Peyer's patch (tissue), 4 donors: ENCODE measurements at regions not wholly inside any gene's neighbourhood (a gene's known extent, or its start where the extent isn't known, plus 50 kb on each side); places are given as distances from the start of the nearest gene placed in this dataset.

Experiments
- DNase-seq, 3 donors: peaks; one replicate each; pipeline ENCODE4 v3.0.0-alpha.2; 2017 to 2019
- H3K27ac ChIP-seq, 4 donors: fragments of 200-600 bp; sonication (generic); one replicate each; pipeline ENCODE4 v1.5.1; 2016 to 2019
- H3K27me3 ChIP-seq, 2 donors: fragments of 200-600 bp; sonication (generic); one replicate each; pipeline ENCODE4 v1.5.1; 2019
- H3K36me3 ChIP-seq, 3 donors: fragments of 200-600 bp; sonication (generic); one replicate each; pipeline ENCODE4 v1.5.1; 2016 to 2019
- H3K4me1 ChIP-seq, 4 donors: fragments of 200-600 bp; sonication (generic); one replicate each; pipeline ENCODE4 v1.5.1; 2016 to 2019
- H3K4me3 ChIP-seq, 4 donors: fragments of 200-600 bp; sonication (generic); 1 replicate in 3 of 4; 2 replicates in 1 of 4; pipeline ENCODE4 v1.5.1; 2016 to 2019; ENCODE audit warnings: mild to moderate bottlenecking in 1 of 4
- H3K9me3 ChIP-seq, 4 donors: fragments of 200-600 bp; sonication (generic); one replicate each; pipeline ENCODE4 v1.5.1; 2016 to 2019; ENCODE audit warnings: mild to moderate bottlenecking in 1 of 4
- CTCF ChIP-seq, 6 experiments: fragments of 450-650 bp in 4 of 6; fragments of 200-600 bp in 2 of 6; sonication (generic) in 1 of 6; IDR thresholded peaks; one replicate each; pipeline ENCODE4 v1.5.1; 2017 to 2019; ENCODE audit warnings: antibody characterized with exemption in 6 of 6, mild to moderate bottlenecking in 3 of 6, moderate library complexity in 1 of 6
- POLR2A ChIP-seq, 2 donors: fragments of 450-650 bp; IDR thresholded peaks; one replicate each; pipeline ENCODE4 v1.5.1; 2017; ENCODE audit warnings: antibody characterized with exemption in 2 of 2, mild to moderate bottlenecking in 2 of 2, moderate library complexity in 2 of 2
- small RNA-seq, 2 donors: library from RNA; depleted of rRNA; stranded (forward); fragments of <200 nt; gene quantifications; one replicate each; pipeline ENCODE3, GENCODE V24; 2016

- DNase-seq = no peak
- peaks cover 0 to 10% (median 0%) of the 10 kb centered on the region in 4 donors for H3K4me1 ChIP-seq
- H3K9me3 ChIP-seq = no peaks in the 10 kb centered on the region
- H3K27ac ChIP-seq = no peak overlapping the region
- H3K36me3 ChIP-seq = no peaks in the 10 kb centered on the region
- no peak overlapping the region for H3K4me3 ChIP-seq
- H3K27me3 ChIP-seq = no peaks in the 10 kb centered on the region
- TF ChIP-seq POLR2A (IDR thresholded peaks at IDR 0.05) (no peak), CTCF (IDR thresholded peaks at IDR 0.05) (no peak)
Observed at GRCh38 chr13:31978021-31978420, 53.6 kb upstream of the FRY start.

GRCh38 chr13:31980830-31981229 is 50.7 kb upstream of the FRY start:
- TF ChIP-seq POLR2A (IDR thresholded peaks at IDR 0.05) (no peak), CTCF (IDR thresholded peaks at IDR 0.05) (no peak)
- Histone ChIP-seq H3K4me1 (peaks cover 0 to 10% (median 0%) of the 10 kb centered on the region in 4 donors), H3K4me3 (no peak overlapping the region), H3K27me3 (no peaks in the 10 kb centered on the region), H3K27ac (no peak overlapping the region), H3K9me3 (no peaks in the 10 kb centered on the region), H3K36me3 (no peaks in the 10 kb centered on the region)
- DNase-seq = no peak

Small RNA genes in the stretch of these regions (small RNA-seq; reads per million reads assigned to genes)
- gene RF00017 = 0 reads per million in 2 donors
